ENCODE measurements at regions not wholly inside any gene's neighbourhood (a gene's known extent, or its start where the extent isn't known, plus 50 kb on each side); places are given as distances from the start of the nearest gene placed in this dataset.

DNA sequence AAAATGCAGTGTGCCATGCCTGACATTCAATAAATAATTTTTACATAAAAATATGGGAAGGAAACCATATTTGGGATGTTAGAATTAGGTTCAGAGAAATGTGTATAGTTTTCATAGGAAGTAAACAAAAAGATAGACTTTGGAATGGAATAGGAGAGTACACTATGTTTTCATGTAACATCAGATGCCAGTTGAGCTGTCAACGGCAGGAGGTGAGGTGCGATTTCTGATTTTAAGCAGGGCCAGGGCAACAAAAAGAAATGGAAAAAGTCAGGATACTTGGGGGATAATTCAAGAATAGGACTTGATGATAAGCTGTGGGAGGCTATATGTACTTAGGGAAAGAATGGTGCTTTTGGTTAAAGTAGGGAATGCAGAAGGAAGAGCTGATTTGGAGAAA lies 639.5 kb downstream of the OTOL1 start:
- 90% methylated on average over 2 of the region's 2 CpGs for WGBS (ENCODE audit: insufficient coverage)
- Histone ChIP-seq H3K9me3 (no peaks in the 10 kb centered on the region), H3K4me1 (ENCODE audit: control insufficient read depth in 1 of 2, extremely low read depth in 1 of 2, insufficient read depth in 2 of 2, low read length in 2 of 2) (no peaks in the 10 kb centered on the region), H3K4me3 (ENCODE audit: control insufficient read depth in 1 of 2, extremely low read depth in 1 of 2, low read length in 1 of 2) (no peak overlapping the region), H3K27me3 (replicated peaks in 1 of 2; ENCODE audit: control insufficient read depth in 2 of 2, extremely low read depth in 1 of 2, insufficient read depth in 2 of 2, low read length in 1 of 2) (no peaks in the 10 kb centered on the region), H3K36me3 (ENCODE audit: control insufficient read depth in 2 of 2, extremely low read depth in 1 of 2, insufficient read depth in 1 of 2, low read length in 1 of 2) (no peaks in the 10 kb centered on the region), H3K27ac (ENCODE audit: low read length) (no peak overlapping the region)
- Mint-ChIP-seq H3K9me3 (no peaks in the 10 kb centered on the region), H3K36me3 (no peaks in the 10 kb centered on the region), H3K4me1 (peaks cover 0 to 1% (median 0%) of the 10 kb centered on the region in 3 donors), H3K27ac (no peak overlapping the region), H3K27me3 (no peaks in the 10 kb centered on the region), H3K4me3 (no peak overlapping the region)
- CTCF ChIA-PET = no interaction called here
- DNase-seq (no peak), ATAC-seq (replicated peaks in 1 of 4) (no peak)
- POLR2A ChIA-PET = interaction anchor here in 1 of 2 donors (0.7 kb wide), 1 partner anchor 7 kb away, joined by 3 read pairs; no protein-coding TSS in a partner anchor

DNA sequence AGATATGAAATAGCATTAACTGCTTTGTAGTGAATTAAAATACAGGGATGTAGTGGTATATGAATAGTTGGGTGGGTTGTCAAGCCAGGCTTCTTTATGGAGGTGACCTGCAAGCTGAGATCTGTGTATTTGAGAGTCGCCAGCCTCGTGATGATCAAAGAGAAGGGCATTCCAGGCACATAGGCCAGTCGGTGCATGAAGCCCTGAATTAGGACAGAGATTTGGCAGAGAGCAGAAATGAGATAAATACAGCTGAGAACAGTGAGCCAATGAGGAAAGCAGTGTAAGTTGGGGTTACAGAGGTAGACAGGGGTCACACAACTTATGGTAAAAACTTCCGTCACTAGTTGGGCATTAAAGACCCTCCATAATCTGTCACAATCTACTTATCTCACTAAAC lies 641.9 kb downstream of the OTOL1 start:
- ChIA-PET CTCF (no interaction called here), POLR2A (no interaction called here)
- H3K4me3 Mint-ChIP-seq = no peak overlapping the region
- Histone ChIP-seq H3K4me3 (ENCODE audit: control insufficient read depth in 1 of 2, extremely low read depth in 1 of 2, low read length in 1 of 2) (no peak overlapping the region), H3K27me3 (replicated peaks in 1 of 2; ENCODE audit: control insufficient read depth in 2 of 2, extremely low read depth in 1 of 2, insufficient read depth in 2 of 2, low read length in 1 of 2) (no peaks in the 10 kb centered on the region), H3K9me3 (no peaks in the 10 kb centered on the region), H3K4me1 (ENCODE audit: control insufficient read depth in 1 of 2, extremely low read depth in 1 of 2, insufficient read depth in 2 of 2, low read length in 2 of 2) (no peaks in the 10 kb centered on the region), H3K27ac (ENCODE audit: low read length) (no peak overlapping the region), H3K36me3 (ENCODE audit: control insufficient read depth in 2 of 2, extremely low read depth in 1 of 2, insufficient read depth in 1 of 2, low read length in 1 of 2) (no peaks in the 10 kb centered on the region)
- no peaks in the 10 kb centered on the region for H3K9me3 Mint-ChIP-seq
- peaks cover 0 to 1% (median 0%) of the 10 kb centered on the region in 3 donors for H3K4me1 Mint-ChIP-seq
- no peak overlapping the region for H3K27ac Mint-ChIP-seq
- no peaks in the 10 kb centered on the region for H3K27me3 Mint-ChIP-seq
- WGBS (ENCODE audit: insufficient coverage) = 71% methylated on average over 3 of the region's 4 CpGs
- ATAC-seq (replicated peaks in 1 of 4) (no peak), DNase-seq (no peak)
- no peaks in the 10 kb centered on the region for H3K36me3 Mint-ChIP-seq

DNA sequence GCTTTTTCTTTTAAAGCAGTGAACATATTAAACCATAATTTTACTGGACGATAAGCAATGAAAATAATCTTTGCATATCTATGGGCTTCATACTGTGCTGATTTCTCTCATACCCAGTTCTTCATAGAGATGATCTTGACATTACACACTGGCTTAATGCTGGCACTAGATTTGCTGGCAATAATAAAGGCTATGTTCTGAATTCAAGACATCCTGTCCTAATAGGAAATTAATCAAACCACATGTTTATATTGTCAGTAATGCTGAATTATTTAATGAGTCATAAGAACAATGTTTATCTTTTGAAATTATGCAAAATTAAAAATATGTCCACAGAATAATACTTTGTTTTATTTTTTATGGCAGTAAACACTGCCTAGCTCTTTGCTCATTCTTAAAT lies 643.2 kb downstream of the OTOL1 start:
- H3K9me3 Mint-ChIP-seq = peaks cover 0 to 3% (median 0%) of the 10 kb centered on the region in 3 donors
- Histone ChIP-seq H3K4me3 (ENCODE audit: control insufficient read depth in 1 of 2, extremely low read depth in 1 of 2, low read length in 1 of 2) (no peak overlapping the region), H3K27me3 (replicated peaks in 1 of 2; ENCODE audit: control insufficient read depth in 2 of 2, extremely low read depth in 1 of 2, insufficient read depth in 2 of 2, low read length in 1 of 2) (no peaks in the 10 kb centered on the region), H3K4me1 (ENCODE audit: control insufficient read depth in 1 of 2, extremely low read depth in 1 of 2, insufficient read depth in 2 of 2, low read length in 2 of 2) (no peaks in the 10 kb centered on the region), H3K27ac (ENCODE audit: low read length) (no peak overlapping the region), H3K36me3 (ENCODE audit: control insufficient read depth in 2 of 2, extremely low read depth in 1 of 2, insufficient read depth in 1 of 2, low read length in 1 of 2) (no peaks in the 10 kb centered on the region), H3K9me3 (no peaks in the 10 kb centered on the region)
- POLR2A ChIA-PET = no interaction called here
- no peak overlapping the region for H3K27ac Mint-ChIP-seq
- no peaks in the 10 kb centered on the region for H3K36me3 Mint-ChIP-seq
- DNase-seq = no peak
- H3K4me1 Mint-ChIP-seq = no peaks in the 10 kb centered on the region
- CTCF ChIA-PET = no interaction called here
- H3K4me3 Mint-ChIP-seq = no peak overlapping the region
- H3K27me3 Mint-ChIP-seq = no peaks in the 10 kb centered on the region
- no peak for ATAC-seq (replicated peaks in 1 of 4)
- no CpG with 5 or more reads among the region's 1 CpG for WGBS (ENCODE audit: insufficient coverage)

DNA sequence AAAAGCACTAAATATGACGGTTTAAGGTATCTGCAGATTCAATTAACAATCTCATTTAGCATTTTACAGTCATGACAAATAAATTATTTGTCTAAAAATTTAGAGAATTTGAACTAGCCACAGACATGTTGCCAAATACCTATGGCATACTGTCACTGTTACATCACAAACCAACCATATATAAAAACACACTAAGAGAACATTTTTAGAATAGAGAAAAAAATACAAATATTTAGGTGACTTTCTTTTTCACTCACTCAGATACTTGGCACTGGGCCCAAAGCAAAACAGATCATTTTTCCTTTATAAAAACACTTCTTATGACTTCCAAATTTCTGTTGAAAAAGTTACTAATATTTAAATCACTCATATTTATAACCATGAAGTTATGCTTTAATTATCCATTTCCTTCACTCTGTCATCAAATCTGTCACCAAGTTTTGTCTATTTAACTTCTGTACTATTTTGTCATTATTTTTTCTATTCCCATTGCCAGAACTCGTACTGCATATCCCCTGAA lies 644.7 kb downstream of the OTOL1 start:
- ChIA-PET CTCF (no interaction called here), POLR2A (no interaction called here)
- no peak overlapping the region for H3K4me3 ChIP-seq (ENCODE audit: control insufficient read depth in 1 of 2, extremely low read depth in 1 of 2, low read length in 1 of 2)
- H3K27ac ChIP-seq (ENCODE audit: low read length) = no peak overlapping the region
- H3K27ac Mint-ChIP-seq = no peak overlapping the region
- DNase-seq (no peak), ATAC-seq (replicated peaks in 1 of 4) (no peak)
- no peaks in the 10 kb centered on the region for H3K36me3 ChIP-seq (ENCODE audit: control insufficient read depth in 2 of 2, extremely low read depth in 1 of 2, insufficient read depth in 1 of 2, low read length in 1 of 2)
- no peaks in the 10 kb centered on the region for H3K4me1 ChIP-seq (ENCODE audit: control insufficient read depth in 1 of 2, extremely low read depth in 1 of 2, insufficient read depth in 2 of 2, low read length in 2 of 2)
- H3K9me3 Mint-ChIP-seq = peaks cover 0 to 3% (median 0%) of the 10 kb centered on the region in 3 donors
- H3K9me3 ChIP-seq = no peaks in the 10 kb centered on the region
- H3K4me1 Mint-ChIP-seq = no peaks in the 10 kb centered on the region
- WGBS (ENCODE audit: insufficient coverage) = no CpG with 5 or more reads among the region's 2 CpGs
- H3K36me3 Mint-ChIP-seq = no peaks in the 10 kb centered on the region
- no peak overlapping the region for H3K4me3 Mint-ChIP-seq
- H3K27me3 Mint-ChIP-seq = no peaks in the 10 kb centered on the region
- H3K27me3 ChIP-seq (replicated peaks in 1 of 2; ENCODE audit: control insufficient read depth in 2 of 2, extremely low read depth in 1 of 2, insufficient read depth in 2 of 2, low read length in 1 of 2) = no peaks in the 10 kb centered on the region

DNA sequence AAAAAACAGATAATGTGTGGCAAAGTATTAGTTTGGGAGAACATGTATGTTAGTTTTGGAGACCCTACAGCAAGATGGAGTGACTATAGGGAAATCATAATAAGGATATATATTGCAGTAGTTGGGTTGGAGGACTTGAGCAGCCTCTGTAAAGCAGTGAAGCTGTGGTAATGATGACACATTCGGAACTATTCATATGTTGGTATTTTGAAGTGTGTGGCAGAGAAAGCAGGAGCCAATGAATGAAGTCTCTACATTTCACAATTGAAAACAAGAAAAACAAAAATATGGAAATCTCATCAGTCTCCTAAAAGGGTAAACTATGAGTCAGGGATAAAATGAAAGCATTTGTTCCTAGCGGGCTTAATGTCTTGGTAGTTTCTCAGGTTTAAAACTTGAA lies 645.9 kb downstream of the OTOL1 start:
- H3K9me3 Mint-ChIP-seq = peaks cover 0 to 3% (median 0%) of the 10 kb centered on the region in 3 donors

DNA sequence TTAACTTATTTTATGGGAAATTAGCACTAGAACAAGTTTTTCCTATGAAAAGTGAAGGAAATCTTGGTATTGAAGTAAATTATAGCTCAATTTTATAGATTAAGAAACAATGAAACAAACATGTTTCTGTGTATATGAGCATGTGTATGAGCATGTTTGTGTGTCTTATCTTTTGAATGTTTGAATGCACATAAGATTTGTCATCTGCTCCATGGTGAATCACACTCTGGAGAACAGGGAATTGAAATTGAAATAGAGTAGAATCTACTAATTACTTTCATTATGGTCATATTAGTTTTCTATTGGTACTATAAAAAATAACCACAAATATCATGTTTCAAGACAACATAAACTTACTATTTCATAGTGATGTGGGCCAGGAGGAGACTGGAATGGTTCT lies 646.6 kb downstream of the OTOL1 start:
- Histone ChIP-seq H3K27ac (ENCODE audit: low read length) (no peak overlapping the region), H3K36me3 (ENCODE audit: control insufficient read depth in 2 of 2, extremely low read depth in 1 of 2, insufficient read depth in 1 of 2, low read length in 1 of 2) (no peaks in the 10 kb centered on the region), H3K27me3 (replicated peaks in 1 of 2; ENCODE audit: control insufficient read depth in 2 of 2, extremely low read depth in 1 of 2, insufficient read depth in 2 of 2, low read length in 1 of 2) (no peaks in the 10 kb centered on the region), H3K4me3 (ENCODE audit: control insufficient read depth in 1 of 2, extremely low read depth in 1 of 2, low read length in 1 of 2) (no peak overlapping the region), H3K9me3 (no peaks in the 10 kb centered on the region), H3K4me1 (ENCODE audit: control insufficient read depth in 1 of 2, extremely low read depth in 1 of 2, insufficient read depth in 2 of 2, low read length in 2 of 2) (no peaks in the 10 kb centered on the region)
- Mint-ChIP-seq H3K4me3 (no peak overlapping the region), H3K27ac (no peak overlapping the region), H3K36me3 (no peaks in the 10 kb centered on the region), H3K9me3 (peaks cover 0 to 3% (median 0%) of the 10 kb centered on the region in 3 donors), H3K27me3 (no peaks in the 10 kb centered on the region), H3K4me1 (no peaks in the 10 kb centered on the region)
- POLR2A ChIA-PET = interaction anchor here in 1 of 2 donors (0.6 kb wide), 1 partner anchor 8 kb away, joined by 3 read pairs; no protein-coding TSS in a partner anchor
- DNase-seq = no peak
- no peak for ATAC-seq (replicated peaks in 1 of 4)
- CTCF ChIA-PET = no interaction called here

More for the DNA sequence above, 645.9 kb downstream of the OTOL1 start:
- Histone ChIP-seq H3K9me3 (no peaks in the 10 kb centered on the region), H3K36me3 (ENCODE audit: control insufficient read depth in 2 of 2, extremely low read depth in 1 of 2, insufficient read depth in 1 of 2, low read length in 1 of 2) (no peaks in the 10 kb centered on the region), H3K27me3 (replicated peaks in 1 of 2; ENCODE audit: control insufficient read depth in 2 of 2, extremely low read depth in 1 of 2, insufficient read depth in 2 of 2, low read length in 1 of 2) (no peaks in the 10 kb centered on the region), H3K4me3 (ENCODE audit: control insufficient read depth in 1 of 2, extremely low read depth in 1 of 2, low read length in 1 of 2) (no peak overlapping the region), H3K4me1 (ENCODE audit: control insufficient read depth in 1 of 2, extremely low read depth in 1 of 2, insufficient read depth in 2 of 2, low read length in 2 of 2) (no peaks in the 10 kb centered on the region), H3K27ac (ENCODE audit: low read length) (no peak overlapping the region)
- Mint-ChIP-seq H3K4me3 (no peak overlapping the region), H3K36me3 (no peaks in the 10 kb centered on the region), H3K27me3 (no peaks in the 10 kb centered on the region), H3K4me1 (no peaks in the 10 kb centered on the region), H3K27ac (no peak overlapping the region)
- WGBS (ENCODE audit: insufficient coverage) = no CpG with 5 or more reads among the region's 2 CpGs
- ChIA-PET CTCF (no interaction called here), POLR2A (no interaction called here)
- ATAC-seq (replicated peaks in 1 of 4) (no peak), DNase-seq (no peak)

DNA sequence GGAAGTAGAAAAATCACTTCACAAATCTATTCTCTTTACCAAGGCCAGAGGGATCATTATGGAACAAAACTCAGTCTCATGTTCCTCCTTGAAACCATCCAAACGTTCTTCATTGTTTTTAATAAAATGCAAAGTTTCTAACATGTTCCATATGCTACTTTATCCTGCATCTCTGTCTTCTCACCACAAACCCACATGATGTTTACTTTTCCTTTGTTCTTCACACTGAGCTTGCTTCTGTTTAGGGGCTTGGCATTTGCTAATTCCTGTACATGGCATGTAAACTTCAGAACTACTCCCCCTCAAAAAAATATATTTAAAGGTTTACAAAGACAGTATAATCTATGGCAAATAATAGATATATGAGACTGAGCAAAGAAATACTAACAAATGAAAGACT lies 651.4 kb downstream of the OTOL1 start:
- Histone ChIP-seq H3K36me3 (ENCODE audit: control insufficient read depth in 2 of 2, extremely low read depth in 1 of 2, insufficient read depth in 1 of 2, low read length in 1 of 2) (no peaks in the 10 kb centered on the region), H3K9me3 (no peaks in the 10 kb centered on the region), H3K4me1 (ENCODE audit: control insufficient read depth in 1 of 2, extremely low read depth in 1 of 2, insufficient read depth in 2 of 2, low read length in 2 of 2) (no peaks in the 10 kb centered on the region), H3K27ac (ENCODE audit: low read length) (no peak overlapping the region), H3K27me3 (replicated peaks in 1 of 2; ENCODE audit: control insufficient read depth in 2 of 2, extremely low read depth in 1 of 2, insufficient read depth in 2 of 2, low read length in 1 of 2) (no peaks in the 10 kb centered on the region), H3K4me3 (ENCODE audit: control insufficient read depth in 1 of 2, extremely low read depth in 1 of 2, low read length in 1 of 2) (no peak overlapping the region)
- Mint-ChIP-seq H3K9me3 (peaks cover 0 to 3% (median 0%) of the 10 kb centered on the region in 3 donors), H3K4me1 (no peaks in the 10 kb centered on the region), H3K27me3 (no peaks in the 10 kb centered on the region), H3K27ac (no peak overlapping the region), H3K36me3 (no peaks in the 10 kb centered on the region), H3K4me3 (no peak overlapping the region)
- ChIA-PET POLR2A (no interaction called here), CTCF (no interaction called here)
- no peak for ATAC-seq (replicated peaks in 1 of 4)
- DNase-seq = no peak
- 29% methylated on average over 1 of the region's 1 CpG for WGBS (ENCODE audit: insufficient coverage)

All from T-cell (primary cell).